NCI-H2196 (cell line): ENCODE measurements at regions not wholly inside any gene's neighbourhood (a gene's known extent, or its start where the extent isn't known, plus 50 kb on each side); places are given as distances from the start of the nearest gene placed in this dataset.

Experiments
- DNase-seq: peaks from one replicate; lab custom pipeline; 2025; ENCODE audit not compliant: unreplicated experiment; lab: John Stamatoyannopoulos, UW

- DNase-seq = no peak
Observed at GRCh38 chr5:144002876-144003275, 167.6 kb downstream of the YIPF5 start.

GRCh38 chr5:144003636-144004035 lies 166.8 kb downstream of the YIPF5 start:
- DNase-seq = no peak

DNA sequence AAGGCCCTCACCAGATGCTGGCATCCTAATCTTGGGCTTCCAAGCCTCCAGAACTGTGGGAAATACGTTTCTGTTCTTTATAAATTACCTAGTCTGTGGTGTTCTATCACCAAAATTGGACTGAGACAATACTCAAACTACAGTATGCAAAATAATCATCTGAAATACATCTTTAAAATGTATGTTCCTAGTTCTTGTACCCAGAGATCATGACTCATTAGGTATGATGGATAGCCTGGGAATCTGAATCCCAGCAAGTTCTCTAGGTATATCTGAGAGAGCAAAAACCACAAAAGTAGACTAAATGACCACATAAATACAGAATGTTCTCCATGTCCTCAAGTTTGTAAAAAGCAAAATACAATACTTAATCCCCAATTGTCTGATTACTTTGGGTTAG lies 166.3 kb downstream of the YIPF5 start:
- DNase-seq = no peak

DNA sequence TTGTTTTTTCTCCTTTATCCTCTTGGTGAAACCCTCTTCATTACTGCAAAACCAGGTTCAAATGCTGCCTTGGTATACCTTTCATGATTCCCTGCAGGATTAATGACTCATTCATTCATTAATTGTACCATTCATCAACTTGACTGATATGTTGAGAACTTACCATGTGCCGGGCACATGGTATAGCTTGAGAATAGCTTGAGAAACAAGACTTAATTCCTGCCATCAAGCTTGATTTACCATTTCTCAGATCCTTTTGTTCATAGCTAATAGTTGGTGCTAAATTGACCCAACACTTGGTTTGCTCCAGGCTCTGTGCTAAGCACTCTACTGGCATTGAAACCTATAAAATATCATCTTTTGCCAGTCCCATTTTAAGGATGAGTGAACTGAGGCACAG lies 165.7 kb downstream of the YIPF5 start:
- DNase-seq = no peak

- DNase-seq = no peak
Observed at GRCh38 chr5:144009116-144009515, 161.3 kb downstream of the YIPF5 start.

GRCh38 chr5:144011388-144011787 lies 159.1 kb downstream of the YIPF5 start:
- DNase-seq = no peak

GRCh38 chr5:144013816-144014215 lies 156.6 kb downstream of the YIPF5 start:
- DNase-seq = no peak

DNA sequence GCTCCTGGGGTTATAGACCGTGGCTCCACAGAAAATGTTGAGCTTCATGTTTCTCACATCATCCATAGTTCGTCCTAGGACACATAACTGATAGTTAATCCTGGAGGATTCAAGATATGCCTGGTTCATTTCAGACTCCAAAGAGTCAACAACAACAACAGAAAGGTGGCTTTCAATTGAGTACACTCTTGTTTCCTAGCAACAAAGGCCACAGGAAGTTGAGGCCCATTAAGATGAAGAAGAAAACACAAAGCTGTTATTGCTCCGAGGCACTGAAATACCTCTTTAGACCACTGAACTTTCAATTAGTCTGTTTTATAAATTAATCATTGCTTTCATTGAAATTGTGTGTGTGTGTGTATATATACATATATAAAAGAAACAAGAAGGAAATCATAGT lies 154.5 kb downstream of the YIPF5 start:
- no peak for DNase-seq

DNA sequence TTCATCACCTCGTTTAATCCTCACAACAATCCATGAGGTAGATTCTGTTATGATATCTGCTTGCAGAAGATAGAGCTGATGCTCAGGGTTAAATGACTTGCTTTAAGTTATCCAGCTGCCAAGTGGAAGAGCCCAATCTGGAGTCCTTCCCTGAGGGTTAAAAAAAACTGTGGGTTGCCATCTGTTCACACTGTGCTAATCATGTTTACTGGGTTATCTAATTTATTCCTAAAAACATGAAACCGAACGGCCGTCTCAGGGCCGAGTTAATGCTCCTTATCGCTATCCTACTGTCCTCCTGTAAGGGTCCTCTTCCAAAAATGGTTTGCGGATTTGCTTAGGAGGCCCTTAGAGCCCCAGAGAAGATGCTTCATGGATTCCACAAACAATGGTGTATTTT lies 153.3 kb downstream of the YIPF5 start:
- no peak for DNase-seq

- DNase-seq = no peak
Observed at GRCh38 chr5:144017631-144018030, 152.8 kb downstream of the YIPF5 start.

DNA sequence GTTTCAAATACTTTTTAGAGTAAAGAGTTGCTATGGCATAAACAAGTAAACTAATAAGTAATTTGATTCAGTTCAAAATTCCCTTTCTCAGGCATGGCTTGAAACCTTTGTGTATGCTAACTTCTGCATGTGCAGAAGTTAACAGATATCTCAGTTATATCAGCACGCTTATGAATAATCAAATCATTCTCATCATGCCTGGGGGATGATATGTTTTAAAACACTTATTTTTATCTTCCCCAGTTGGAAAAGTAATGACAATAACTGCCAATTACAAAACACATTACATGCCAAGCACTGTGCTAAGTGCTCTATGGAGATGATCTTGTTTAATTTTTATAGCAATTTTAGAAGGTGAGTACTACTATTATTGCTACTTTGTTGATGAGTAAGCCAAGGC lies 146.4 kb downstream of the YIPF5 start:
- no peak for DNase-seq

- no peak for DNase-seq
Observed at GRCh38 chr5:144024545-144024944, 145.9 kb downstream of the YIPF5 start.

GRCh38 chr5:144026286-144026685 lies 144.2 kb downstream of the YIPF5 start:
- DNase-seq = no peak

DNA sequence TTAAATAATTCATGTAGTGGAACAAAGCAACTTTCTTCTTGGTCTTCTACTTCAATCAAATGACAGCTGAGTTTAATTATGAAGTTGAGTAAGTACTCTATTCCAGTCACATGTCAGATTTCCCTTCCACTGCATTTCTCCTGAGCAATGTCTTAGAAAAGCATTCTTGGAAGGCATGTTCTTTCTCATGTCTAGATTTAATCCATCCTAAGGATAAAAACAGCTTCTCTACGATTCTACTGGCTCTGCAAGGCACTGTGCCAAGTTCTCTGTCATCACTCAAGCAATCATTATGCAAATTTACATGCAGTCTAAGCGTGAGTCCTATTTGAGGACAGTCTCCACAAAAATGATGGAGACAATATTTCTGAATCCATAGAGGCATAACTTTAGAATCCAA lies 142.4 kb downstream of the YIPF5 start:
- peak; percentile 41 for DNase-seq

DNA sequence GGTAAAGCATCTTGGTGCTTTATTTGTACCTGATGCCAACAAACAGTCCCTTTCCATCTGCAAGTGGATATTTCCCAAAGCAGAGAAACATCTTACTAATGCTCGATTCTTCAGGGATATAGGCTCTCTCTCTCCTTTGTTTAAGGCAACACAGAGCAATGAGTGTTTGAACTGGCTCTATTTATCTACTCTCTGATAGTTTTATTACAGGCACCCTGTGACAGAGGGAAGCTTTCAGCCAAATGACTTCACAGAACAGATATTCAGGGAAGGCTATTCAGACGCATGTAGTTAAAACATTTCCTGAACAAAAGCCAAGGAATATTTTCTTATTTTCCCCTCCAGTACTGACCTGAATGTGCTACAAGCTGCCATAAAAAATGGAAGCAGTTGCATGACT lies 141.8 kb downstream of the YIPF5 start:
- DNase-seq = peak; percentile 47

DNA sequence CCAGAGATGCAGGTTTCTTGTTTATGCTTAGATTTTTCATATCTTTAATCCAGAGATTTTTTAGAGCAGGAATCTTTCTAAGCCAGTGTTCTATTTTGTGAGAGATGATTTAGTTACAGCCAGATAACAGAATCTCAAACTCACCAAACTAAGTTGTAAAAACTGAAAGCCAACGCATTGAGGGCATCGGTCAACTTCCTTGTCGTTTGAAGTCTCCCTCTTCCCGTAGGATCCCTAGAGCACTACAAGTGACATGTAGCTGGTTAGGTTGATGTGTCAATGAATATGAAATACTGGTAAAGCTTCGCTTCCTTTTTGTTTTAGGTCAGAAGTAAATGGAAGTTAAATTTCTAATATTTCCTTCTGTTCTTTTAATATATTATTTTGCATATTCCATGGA lies 139.6 kb downstream of the YIPF5 start:
- DNase-seq = no peak

DNA sequence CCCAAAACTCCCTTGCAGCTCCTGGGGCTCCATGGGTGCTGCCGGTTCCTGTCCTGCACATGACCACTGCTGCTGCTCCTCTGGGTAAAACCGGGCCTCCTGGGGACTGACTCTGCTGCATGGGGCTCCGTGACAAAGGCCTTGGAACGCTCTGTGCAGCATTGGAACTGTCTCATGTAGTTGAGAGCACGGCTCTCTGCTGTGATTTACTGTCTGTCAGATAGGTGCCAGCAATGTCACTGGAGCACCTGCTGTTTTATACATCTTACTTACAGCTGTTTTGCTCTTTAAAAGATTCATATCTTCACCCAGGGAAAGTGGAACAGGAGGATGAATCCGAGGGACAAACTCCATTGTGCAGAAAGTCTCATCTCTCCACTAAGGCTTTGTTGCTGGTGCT lies 138.1 kb downstream of the YIPF5 start:
- no peak for DNase-seq

- no peak for DNase-seq
Observed at GRCh38 chr5:144033486-144033885, 137.0 kb downstream of the YIPF5 start.

- DNase-seq = no peak
Observed at GRCh38 chr5:144035046-144035740, 135.3 kb downstream of the YIPF5 start.

DNA sequence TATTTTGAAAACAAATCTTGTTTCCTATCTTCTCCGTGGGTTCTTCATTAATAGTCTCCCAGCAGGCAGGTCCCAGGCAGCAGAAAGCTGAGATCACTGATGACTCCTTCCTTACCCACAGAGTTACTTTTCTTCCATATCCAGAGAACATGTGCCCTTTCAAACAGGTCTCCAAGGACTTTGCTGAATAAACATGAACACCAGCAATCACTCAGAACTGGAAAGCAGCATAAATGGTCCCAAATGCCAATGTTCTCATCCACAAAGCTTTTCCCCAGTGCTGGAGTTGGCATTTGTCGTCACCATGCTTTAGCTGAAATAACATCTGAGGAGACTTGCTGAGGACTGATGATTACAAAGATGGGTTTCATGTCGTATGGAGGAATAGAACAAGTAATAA lies 134.0 kb downstream of the YIPF5 start:
- no peak for DNase-seq

DNA sequence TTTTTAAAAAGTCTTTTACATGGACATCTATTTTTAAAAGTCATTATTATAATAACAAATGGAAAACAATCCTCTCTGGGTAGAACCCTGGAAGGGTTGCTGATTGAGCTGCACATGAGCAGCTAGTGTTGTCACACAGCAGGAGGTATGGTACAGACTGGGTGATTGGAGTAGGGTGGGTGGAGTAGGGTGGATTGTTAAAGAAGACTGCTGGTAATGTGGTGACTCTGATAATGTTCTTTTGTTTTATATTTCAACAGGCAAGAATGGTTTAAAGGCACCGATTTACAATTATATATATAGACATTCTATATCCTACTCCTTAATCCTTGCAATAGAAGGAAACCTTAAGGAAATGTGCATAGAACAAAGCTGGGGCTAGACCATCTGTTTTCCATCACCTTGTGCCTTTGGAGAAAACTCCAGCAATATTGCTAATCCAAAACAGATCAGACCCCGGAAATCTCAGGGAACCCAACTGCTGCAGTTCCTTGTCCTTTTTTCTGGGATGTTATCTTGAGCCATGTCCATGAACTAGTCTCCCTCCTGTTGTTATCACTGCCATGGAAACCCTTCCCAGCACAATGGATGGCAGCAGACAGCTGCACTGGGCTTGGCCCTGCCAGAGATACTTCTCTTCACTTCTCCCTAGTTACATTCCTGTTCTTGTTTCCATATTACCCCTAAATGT lies 129.7 kb downstream of the YIPF5 start:
- no peak for DNase-seq

- no peak for DNase-seq
Observed at GRCh38 chr5:144042156-144042555, 128.3 kb downstream of the YIPF5 start.
